ENCODE measurements at regions not wholly inside any gene's neighbourhood (a gene's known extent, or its start where the extent isn't known, plus 50 kb on each side); places are given as distances from the start of the nearest gene placed in this dataset.

GRCh38 chr14:80055667-80056496 is 155.4 kb downstream of the DIO2 start:
- Mint-ChIP-seq H3K36me3 (ENCODE audit: low read depth) (no peaks in the 10 kb centered on the region), H3K27ac (no peak overlapping the region), H3K4me3 (no peak overlapping the region), H3K27me3 (ENCODE audit: insufficient read depth, low read depth, poor library complexity) (no peaks in the 10 kb centered on the region), H3K4me1 (no peaks in the 10 kb centered on the region), H3K9me3 (peaks cover under 1% of the 10 kb centered on the region; the same call in 1 of the 3 replicates)
- Histone ChIP-seq H3K4me2 (no peak overlapping the region), H3K4me3 (no peak overlapping the region), H3K79me2 (replicated peaks; ENCODE audit: insufficient read depth) (no peaks in the 10 kb centered on the region), H2AFZ (peak overlapping the region; percentile 60; the same call in 1 of the 2 replicates), H3K36me3 (ENCODE audit: insufficient read depth) (no peaks in the 10 kb centered on the region), H3K9me2 (ENCODE audit: insufficient read depth) (no peaks in the 10 kb centered on the region), H3K27me3 (ENCODE audit: insufficient read depth) (no peaks in the 10 kb centered on the region), H4K20me1 (replicated peaks; ENCODE audit: insufficient read depth) (no peaks in the 10 kb centered on the region), H3K27ac (ENCODE audit: low read depth) (no peak overlapping the region), H3K4me1 (ENCODE audit: insufficient read depth) (no peaks in the 10 kb centered on the region), H3F3A (replicated peaks; ENCODE audit: low read depth) (no peaks in the 10 kb centered on the region)
- ATAC-seq (peak; percentile 88), DNase-seq (ENCODE audit: low spot score) (peak; percentile 70)
- TF ChIP-seq STAT1 (IDR thresholded peaks at IDR 0.05; ENCODE audit: unreplicated experiment): no peak
- TF ChIP-seq, protein P1, sequence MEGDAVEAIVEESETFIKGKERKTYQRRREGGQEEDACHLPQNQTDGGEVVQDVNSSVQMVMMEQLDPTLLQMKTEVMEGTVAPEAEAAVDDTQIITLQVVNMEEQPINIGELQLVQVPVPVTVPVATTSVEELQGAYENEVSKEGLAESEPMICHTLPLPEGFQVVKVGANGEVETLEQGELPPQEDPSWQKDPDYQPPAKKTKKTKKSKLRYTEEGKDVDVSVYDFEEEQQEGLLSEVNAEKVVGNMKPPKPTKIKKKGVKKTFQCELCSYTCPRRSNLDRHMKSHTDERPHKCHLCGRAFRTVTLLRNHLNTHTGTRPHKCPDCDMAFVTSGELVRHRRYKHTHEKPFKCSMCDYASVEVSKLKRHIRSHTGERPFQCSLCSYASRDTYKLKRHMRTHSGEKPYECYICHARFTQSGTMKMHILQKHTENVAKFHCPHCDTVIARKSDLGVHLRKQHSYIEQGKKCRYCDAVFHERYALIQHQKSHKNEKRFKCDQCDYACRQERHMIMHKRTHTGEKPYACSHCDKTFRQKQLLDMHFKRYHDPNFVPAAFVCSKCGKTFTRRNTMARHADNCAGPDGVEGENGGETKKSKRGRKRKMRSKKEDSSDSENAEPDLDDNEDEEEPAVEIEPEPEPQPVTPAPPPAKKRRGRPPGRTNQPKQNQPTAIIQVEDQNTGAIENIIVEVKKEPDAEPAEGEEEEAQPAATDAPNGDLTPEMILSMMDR (conservative IDR thresholded peaks at IDR 0.05; ENCODE audit: low read depth in 2 of 2): peak; percentile 77 to 80
- TF ChIP-seq, protein P2, sequence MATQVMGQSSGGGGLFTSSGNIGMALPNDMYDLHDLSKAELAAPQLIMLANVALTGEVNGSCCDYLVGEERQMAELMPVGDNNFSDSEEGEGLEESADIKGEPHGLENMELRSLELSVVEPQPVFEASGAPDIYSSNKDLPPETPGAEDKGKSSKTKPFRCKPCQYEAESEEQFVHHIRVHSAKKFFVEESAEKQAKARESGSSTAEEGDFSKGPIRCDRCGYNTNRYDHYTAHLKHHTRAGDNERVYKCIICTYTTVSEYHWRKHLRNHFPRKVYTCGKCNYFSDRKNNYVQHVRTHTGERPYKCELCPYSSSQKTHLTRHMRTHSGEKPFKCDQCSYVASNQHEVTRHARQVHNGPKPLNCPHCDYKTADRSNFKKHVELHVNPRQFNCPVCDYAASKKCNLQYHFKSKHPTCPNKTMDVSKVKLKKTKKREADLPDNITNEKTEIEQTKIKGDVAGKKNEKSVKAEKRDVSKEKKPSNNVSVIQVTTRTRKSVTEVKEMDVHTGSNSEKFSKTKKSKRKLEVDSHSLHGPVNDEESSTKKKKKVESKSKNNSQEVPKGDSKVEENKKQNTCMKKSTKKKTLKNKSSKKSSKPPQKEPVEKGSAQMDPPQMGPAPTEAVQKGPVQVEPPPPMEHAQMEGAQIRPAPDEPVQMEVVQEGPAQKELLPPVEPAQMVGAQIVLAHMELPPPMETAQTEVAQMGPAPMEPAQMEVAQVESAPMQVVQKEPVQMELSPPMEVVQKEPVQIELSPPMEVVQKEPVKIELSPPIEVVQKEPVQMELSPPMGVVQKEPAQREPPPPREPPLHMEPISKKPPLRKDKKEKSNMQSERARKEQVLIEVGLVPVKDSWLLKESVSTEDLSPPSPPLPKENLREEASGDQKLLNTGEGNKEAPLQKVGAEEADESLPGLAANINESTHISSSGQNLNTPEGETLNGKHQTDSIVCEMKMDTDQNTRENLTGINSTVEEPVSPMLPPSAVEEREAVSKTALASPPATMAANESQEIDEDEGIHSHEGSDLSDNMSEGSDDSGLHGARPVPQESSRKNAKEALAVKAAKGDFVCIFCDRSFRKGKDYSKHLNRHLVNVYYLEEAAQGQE (IDR thresholded peaks at IDR 0.05; ENCODE audit: unreplicated experiment): no peak

DNA sequence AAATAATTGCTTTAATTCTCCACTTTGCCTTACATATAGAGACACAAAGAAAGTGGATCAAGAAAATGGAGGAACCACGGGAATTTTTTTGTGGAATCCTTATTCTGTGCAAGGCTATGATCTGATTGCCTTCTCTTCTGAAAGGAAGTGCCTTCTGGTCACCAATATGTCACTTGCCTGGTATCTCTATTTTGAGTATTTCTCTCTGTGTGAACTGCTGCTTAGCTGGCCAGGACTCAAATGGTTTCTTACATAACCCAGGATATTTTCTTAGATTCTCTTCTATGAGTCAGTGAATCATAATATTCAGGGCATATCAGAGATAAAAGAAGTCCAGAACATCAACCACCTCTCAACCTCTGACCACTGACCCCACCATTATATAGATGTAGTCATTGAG is 156.1 kb downstream of the DIO2 start:
- no peaks in the 10 kb centered on the region for H3K36me3 ChIP-seq (ENCODE audit: insufficient read depth)
- H3K4me3 Mint-ChIP-seq: no peak overlapping the region
- H3K4me2 ChIP-seq: no peak overlapping the region
- H3K27me3 ChIP-seq (ENCODE audit: insufficient read depth): no peaks in the 10 kb centered on the region
- no peaks in the 10 kb centered on the region for H3K79me2 ChIP-seq (replicated peaks; ENCODE audit: insufficient read depth)
- DNase-seq (ENCODE audit: low spot score): no peak
- no peaks in the 10 kb centered on the region for H3K36me3 Mint-ChIP-seq (ENCODE audit: low read depth)
- H3K9me2 ChIP-seq (ENCODE audit: insufficient read depth): no peaks in the 10 kb centered on the region
- no peak overlapping the region for H3K27ac Mint-ChIP-seq
- peaks cover 5% of the 10 kb centered on the region; the same call in 1 of the 3 replicates for H3K9me3 Mint-ChIP-seq
- H3F3A ChIP-seq (replicated peaks; ENCODE audit: low read depth): no peaks in the 10 kb centered on the region
- no peaks in the 10 kb centered on the region for H3K4me1 ChIP-seq (ENCODE audit: insufficient read depth)
- no peaks in the 10 kb centered on the region for H3K4me1 Mint-ChIP-seq
- no peak overlapping the region for H3K27ac ChIP-seq (ENCODE audit: low read depth)
- no peaks in the 10 kb centered on the region for H4K20me1 ChIP-seq (replicated peaks; ENCODE audit: insufficient read depth)
- no peak for ATAC-seq
- H2AFZ ChIP-seq: no peak overlapping the region
- no peak overlapping the region for H3K4me3 ChIP-seq
- H3K27me3 Mint-ChIP-seq (ENCODE audit: insufficient read depth, low read depth, poor library complexity): no peaks in the 10 kb centered on the region
- TF ChIP-seq, protein P3, sequence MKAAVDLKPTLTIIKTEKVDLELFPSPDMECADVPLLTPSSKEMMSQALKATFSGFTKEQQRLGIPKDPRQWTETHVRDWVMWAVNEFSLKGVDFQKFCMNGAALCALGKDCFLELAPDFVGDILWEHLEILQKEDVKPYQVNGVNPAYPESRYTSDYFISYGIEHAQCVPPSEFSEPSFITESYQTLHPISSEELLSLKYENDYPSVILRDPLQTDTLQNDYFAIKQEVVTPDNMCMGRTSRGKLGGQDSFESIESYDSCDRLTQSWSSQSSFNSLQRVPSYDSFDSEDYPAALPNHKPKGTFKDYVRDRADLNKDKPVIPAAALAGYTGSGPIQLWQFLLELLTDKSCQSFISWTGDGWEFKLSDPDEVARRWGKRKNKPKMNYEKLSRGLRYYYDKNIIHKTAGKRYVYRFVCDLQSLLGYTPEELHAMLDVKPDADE (IDR thresholded peaks at IDR 0.05): no peak
- TF ChIP-seq ZNF114 (CRISPR knock-in tag; IDR thresholded peaks at IDR 0.05) (no peak), STAT1 (IDR thresholded peaks at IDR 0.05; ENCODE audit: unreplicated experiment) (no peak), ZNF331 (CRISPR knock-in tag; IDR thresholded peaks at IDR 0.05; ENCODE audit: low read depth) (no peak), NANOG (IDR thresholded peaks at IDR 0.05; ENCODE audit: borderline replicate concordance) (no peak), EZH2phosphoT487 (IDR thresholded peaks at IDR 0.05; ENCODE audit: unreplicated experiment) (no peak)
- TF ChIP-seq, protein P2 (IDR thresholded peaks at IDR 0.05; ENCODE audit: unreplicated experiment): no peak
- TF ChIP-seq, protein P1 (conservative IDR thresholded peaks at IDR 0.05; ENCODE audit: low read depth in 2 of 2): no peak
